HL-60 (cell line): ENCODE measurements at regions not wholly inside any gene's neighbourhood (a gene's known extent, or its start where the extent isn't known, plus 50 kb on each side); places are given as distances from the start of the nearest gene placed in this dataset.

ENCODE experiments used
- DNase-seq, 2 experiments: peaks; one replicate each; pipeline ENCODE4 v3.0.0-alpha.2; 2010 to 2020; ENCODE audit warnings: low read depth in 1 of 2, low spot score in 1 of 2
- H3K27ac ChIP-seq: fragments of 250-450 bp; sonication (Bioruptor Pico); replicated peaks from 2 replicates; pipeline ENCODE4 v1.5.1; 2020; ENCODE audit warnings: mild to moderate bottlenecking, moderate library complexity
- H3K27me3 ChIP-seq: fragments of 250-450 bp; sonication (Bioruptor Pico); 2 replicates; pipeline ENCODE4 v1.5.1; 2021; ENCODE audit warnings: mild to moderate bottlenecking, moderate library complexity; ENCODE audit not compliant: insufficient read depth, poor library complexity, severe bottlenecking
- H3K4me3 ChIP-seq: replicated peaks from 2 replicates; pipeline ENCODE4 v1.5.1; 2011; ENCODE audit warnings: mild to moderate bottlenecking, control low read depth, low read length; ENCODE audit not compliant: insufficient read depth
- CTCF ChIP-seq: IDR thresholded peaks from one replicate; pipeline ENCODE4 v1.5.1; 2011; ENCODE audit warnings: low read length, control low read depth, inconsistent platforms; ENCODE audit not compliant: insufficient read depth
- GABPA ChIP-seq: IDR thresholded peaks from 2 replicates; pipeline ENCODE4 v1.6.1; 2012; ENCODE audit warnings: low read depth
- POLR2AphosphoS5 ChIP-seq: IDR thresholded peaks from 2 replicates; pipeline ENCODE4 v1.6.1; 2012; ENCODE audit warnings: low read depth
- REST ChIP-seq: IDR thresholded peaks from 2 replicates; pipeline ENCODE4 v1.6.1; 2012; ENCODE audit warnings: low read depth; ENCODE audit not compliant: insufficient replicate concordance
- SPI1 ChIP-seq: IDR thresholded peaks from 2 replicates; pipeline ENCODE4 v1.6.1; 2012; ENCODE audit warnings: low read depth, mild to moderate bottlenecking, borderline replicate concordance

GRCh38 chr13:50153876-50154275 is 138.6 kb downstream of the KCNRG start:
- Histone ChIP-seq H3K27ac (no peak overlapping the region), H3K27me3 (no peaks in the 10 kb centered on the region), H3K4me3 (no peak overlapping the region)
- DNase-seq, result no peak
- no peak for TF ChIP-seq CTCF
- no peak for TF ChIP-seq REST
- TF ChIP-seq POLR2AphosphoS5, result no peak
- TF ChIP-seq GABPA, result no peak
- TF ChIP-seq SPI1, result no peak

GRCh38 chr13:50154697-50155096 is 139.5 kb downstream of the KCNRG start:
- Histone ChIP-seq H3K4me3 (no peak overlapping the region), H3K27me3 (no peaks in the 10 kb centered on the region), H3K27ac (no peak overlapping the region)
- no peak for DNase-seq
- no peak for TF ChIP-seq POLR2AphosphoS5
- TF ChIP-seq SPI1, result no peak
- no peak for TF ChIP-seq REST
- TF ChIP-seq CTCF, result no peak
- no peak for TF ChIP-seq GABPA

GRCh38 chr13:50156140-50156539 is 140.9 kb downstream of the KCNRG start:
- Histone ChIP-seq H3K27me3 (no peaks in the 10 kb centered on the region), H3K27ac (no peak overlapping the region), H3K4me3 (no peak overlapping the region)
- no peak for DNase-seq
- TF ChIP-seq CTCF (no peak), SPI1 (no peak), POLR2AphosphoS5 (no peak), GABPA (no peak), REST (no peak)
